MM.1S (cell line): ENCODE measurements at regions not wholly inside any gene's neighbourhood (a gene's known extent, or its start where the extent isn't known, plus 50 kb on each side); places are given as distances from the start of the nearest gene placed in this dataset.

ENCODE experiments used
- DNase-seq: peaks from one replicate; pipeline ENCODE4 v3.0.0-alpha.2; 2015
- H2AFZ ChIP-seq: fragments of 300-600 bp; sonication (generic); 2 replicates; pipeline ENCODE4 v1.6.0; 2016; ENCODE audit warnings: antibody characterized with exemption, low read length
- H3F3A ChIP-seq: fragments of 300-600 bp; sonication (generic); 2 replicates; pipeline ENCODE4 v1.6.1; 2016; ENCODE audit warnings: mild to moderate bottlenecking, antibody characterized with exemption, low read length, moderate library complexity, mixed read lengths; ENCODE audit not compliant: insufficient read depth
- H3K27ac ChIP-seq: fragments of 300-600 bp; sonication (generic); 2 replicates; pipeline ENCODE4 v1.5.1; 2016; ENCODE audit warnings: mild to moderate bottlenecking, low read length
- H3K27me3 ChIP-seq: fragments of 300-600 bp; sonication (generic); replicated peaks from 2 replicates; pipeline ENCODE4 v1.6.0; 2016; ENCODE audit warnings: low read length; ENCODE audit not compliant: insufficient read depth
- H3K36me3 ChIP-seq: fragments of 300-600 bp; sonication (generic); replicated peaks from 2 replicates; pipeline ENCODE4 v1.6.1; 2016; ENCODE audit warnings: mild to moderate bottlenecking, low read length, mixed read lengths; ENCODE audit not compliant: insufficient read depth
- H3K4me1 ChIP-seq: fragments of 300-600 bp; sonication (generic); 2 replicates; pipeline ENCODE4 v1.6.1; 2016; ENCODE audit warnings: low read length, mixed read lengths
- H3K4me2 ChIP-seq: fragments of 300-600 bp; sonication (generic); 2 replicates; pipeline ENCODE4 v1.6.0; 2016; ENCODE audit warnings: low read depth, low read length
- H3K4me3 ChIP-seq: fragments of 300-600 bp; sonication (generic); 2 replicates; pipeline ENCODE4 v1.5.1; 2016; ENCODE audit warnings: low read length, mixed read lengths
- H3K79me2 ChIP-seq: fragments of 300-600 bp; sonication (generic); 2 replicates; pipeline ENCODE4 v1.6.1; 2016; ENCODE audit warnings: mixed run types, low read length, mixed read lengths
- H3K9ac ChIP-seq: fragments of 300-600 bp; sonication (generic); 2 replicates; pipeline ENCODE4 v1.6.1; 2016; ENCODE audit warnings: low read length, mixed read lengths
- H3K9me2 ChIP-seq: fragments of 300-600 bp; sonication (generic); replicated peaks from 2 replicates; pipeline ENCODE4 v1.6.1; 2016; ENCODE audit warnings: mild to moderate bottlenecking, low read length, mixed read lengths; ENCODE audit not compliant: insufficient read depth
- H3K9me3 ChIP-seq: fragments of 300-600 bp; sonication (generic); replicated peaks from 2 replicates; pipeline ENCODE4 v1.6.1; 2016; ENCODE audit warnings: mild to moderate bottlenecking, low read length, mixed read lengths; ENCODE audit not compliant: insufficient read depth
- H4K20me1 ChIP-seq: fragments of 300-600 bp; sonication (generic); 2 replicates; pipeline ENCODE4 v1.6.1; 2016; ENCODE audit warnings: mild to moderate bottlenecking, low read length, moderate library complexity, mixed read lengths; ENCODE audit not compliant: insufficient read depth
- CTCF ChIP-seq: fragments of 300-600 bp; sonication (generic); IDR thresholded peaks from 2 replicates; pipeline ENCODE4 v1.5.1; 2016; ENCODE audit warnings: antibody characterized with exemption, low read length, mixed read lengths
- EZH2 ChIP-seq: fragments of 300-600 bp; sonication (generic); optimal IDR thresholded peaks from 2 replicates; pipeline ENCODE3; 2017; ENCODE audit warnings: low read depth, mild to moderate bottlenecking, antibody characterized with exemption, low read length, mixed read lengths
- EZH2phosphoT487 ChIP-seq: fragments of 300-600 bp; sonication (generic); IDR thresholded peaks from 2 replicates; pipeline ENCODE4 v1.6.1; 2018; ENCODE audit warnings: antibody characterized with exemption, low read length

- H2AFZ ChIP-seq, result no peak overlapping the region
- H3K4me1 ChIP-seq, result no peaks in the 10 kb centered on the region
- H3K79me2 ChIP-seq, result no peaks in the 10 kb centered on the region
- no peaks in the 10 kb centered on the region for H3K27me3 ChIP-seq
- H3F3A ChIP-seq, result no peaks in the 10 kb centered on the region
- no peaks in the 10 kb centered on the region for H4K20me1 ChIP-seq
- H3K4me3 ChIP-seq, result no peak overlapping the region
- no peak overlapping the region for H3K27ac ChIP-seq
- H3K36me3 ChIP-seq, result no peaks in the 10 kb centered on the region
- H3K9me2 ChIP-seq, result no peaks in the 10 kb centered on the region
- no peak overlapping the region for H3K4me2 ChIP-seq
- TF ChIP-seq EZH2 (no peak), EZH2phosphoT487 (no peak), CTCF (no peak)
- H3K9me3 ChIP-seq, result no peaks in the 10 kb centered on the region
- H3K9ac ChIP-seq, result no peak overlapping the region
- no peak for DNase-seq
Measured at GRCh38 chrX:99722094-99722493, 688.0 kb downstream of the PCDH19 start.

- no peak for DNase-seq
Measured at GRCh38 chrX:99719140-99719539, 690.9 kb downstream of the PCDH19 start.

GRCh38 chrX:99717716-99718115, 692.4 kb downstream of the PCDH19 start:
- TF ChIP-seq CTCF (no peak), EZH2phosphoT487 (no peak)
- H3K9ac ChIP-seq, result no peak overlapping the region
- H3K36me3 ChIP-seq, result no peaks in the 10 kb centered on the region
- H3K79me2 ChIP-seq, result no peaks in the 10 kb centered on the region
- H3F3A ChIP-seq, result no peaks in the 10 kb centered on the region
- no peak overlapping the region for H3K4me3 ChIP-seq
- no peaks in the 10 kb centered on the region for H4K20me1 ChIP-seq
- no peaks in the 10 kb centered on the region for H3K9me2 ChIP-seq
- no peak overlapping the region for H3K27ac ChIP-seq
- H2AFZ ChIP-seq, result no peak overlapping the region
- H3K9me3 ChIP-seq, result no peaks in the 10 kb centered on the region
- no peak overlapping the region for H3K4me2 ChIP-seq
- DNase-seq, result no peak
- H3K4me1 ChIP-seq, result no peaks in the 10 kb centered on the region
- no peaks in the 10 kb centered on the region for H3K27me3 ChIP-seq

More at GRCh38 chrX:99719140-99719539, 690.9 kb downstream of the PCDH19 start:
- no peak overlapping the region for H3K4me2 ChIP-seq
- no peaks in the 10 kb centered on the region for H3K36me3 ChIP-seq
- no peaks in the 10 kb centered on the region for H3F3A ChIP-seq
- no peaks in the 10 kb centered on the region for H3K9me3 ChIP-seq
- TF ChIP-seq EZH2 (no peak), EZH2phosphoT487 (no peak), CTCF (no peak)
- H3K4me1 ChIP-seq, result no peaks in the 10 kb centered on the region
- no peak overlapping the region for H3K4me3 ChIP-seq
- H3K27me3 ChIP-seq, result no peaks in the 10 kb centered on the region
- no peaks in the 10 kb centered on the region for H4K20me1 ChIP-seq
- H3K79me2 ChIP-seq, result no peaks in the 10 kb centered on the region
- no peak overlapping the region for H2AFZ ChIP-seq
- no peak overlapping the region for H3K27ac ChIP-seq
- no peaks in the 10 kb centered on the region for H3K9me2 ChIP-seq
- no peak overlapping the region for H3K9ac ChIP-seq

GRCh38 chrX:99705701-99706100, 704.4 kb downstream of the PCDH19 start:
- Histone ChIP-seq H3K4me1 (no peaks in the 10 kb centered on the region), H4K20me1 (no peaks in the 10 kb centered on the region), H3K36me3 (no peaks in the 10 kb centered on the region), H3K9ac (no peak overlapping the region), H3K4me3 (no peak overlapping the region), H3K9me3 (no peaks in the 10 kb centered on the region), H3K27me3 (no peaks in the 10 kb centered on the region), H3K4me2 (no peak overlapping the region), H3F3A (no peaks in the 10 kb centered on the region), H3K27ac (no peak overlapping the region), H3K9me2 (no peaks in the 10 kb centered on the region), H2AFZ (no peak overlapping the region), H3K79me2 (no peaks in the 10 kb centered on the region)
- no peak for TF ChIP-seq EZH2phosphoT487
- no peak for TF ChIP-seq CTCF
- TF ChIP-seq EZH2, result no peak
- DNase-seq, result no peak
